ENCODE measurements at regions not wholly inside any gene's neighbourhood (a gene's known extent, or its start where the extent isn't known, plus 50 kb on each side); places are given as distances from the start of the nearest gene placed in this dataset.

GRCh38 chr11:121367844-121368225 is 75.3 kb downstream of the SC5D start:
- TF ChIP-seq CTCF (IDR thresholded peaks at IDR 0.05) (no peak), POLR2A (IDR thresholded peaks at IDR 0.05) (no peak)

Measured in Peyer's patch (tissue), 4 donors.